HG03460 (cell line): ENCODE measurements at regions not wholly inside any gene's neighbourhood (a gene's known extent, or its start where the extent isn't known, plus 50 kb on each side); places are given as distances from the start of the nearest gene placed in this dataset.
A peak's percentile ranks its signal among the peaks of the same experiment; 100 is the strongest.
"Not testable (repeated sequence)": the region's sequence is repeated elsewhere in the genome, so short reads cannot be mapped to it uniquely, and the experiment has no call there.

ENCODE experiments used
- ATAC-seq: cut with Tn5 transposase; IDR thresholded peaks from one replicate; pipeline ENCODE4 v1.9.1; 2021; ENCODE audit not compliant: unreplicated experiment

DNA sequence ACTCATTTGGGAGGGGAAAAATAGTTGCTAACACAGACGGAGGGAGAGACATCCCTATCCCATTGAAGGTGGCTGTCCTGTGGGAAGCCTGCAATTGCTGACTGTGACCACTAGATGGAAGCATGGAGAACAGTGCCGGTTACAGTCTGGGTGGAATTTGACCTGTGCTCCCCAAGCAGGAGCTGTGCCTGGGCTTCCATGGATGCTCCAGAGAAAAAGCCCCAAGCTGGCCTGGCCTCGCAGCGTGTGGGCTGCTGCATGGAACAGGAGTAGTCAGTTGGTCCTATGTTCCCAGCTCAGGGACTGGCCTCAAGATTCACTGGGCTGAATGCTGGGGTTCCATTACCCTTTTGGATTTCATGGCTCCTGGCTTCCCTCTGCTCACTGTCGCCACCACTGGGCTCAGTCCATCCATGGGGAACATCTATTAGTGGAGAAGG is 116.3 kb upstream of the CHD6 start:
- ATAC-seq: no peak

DNA sequence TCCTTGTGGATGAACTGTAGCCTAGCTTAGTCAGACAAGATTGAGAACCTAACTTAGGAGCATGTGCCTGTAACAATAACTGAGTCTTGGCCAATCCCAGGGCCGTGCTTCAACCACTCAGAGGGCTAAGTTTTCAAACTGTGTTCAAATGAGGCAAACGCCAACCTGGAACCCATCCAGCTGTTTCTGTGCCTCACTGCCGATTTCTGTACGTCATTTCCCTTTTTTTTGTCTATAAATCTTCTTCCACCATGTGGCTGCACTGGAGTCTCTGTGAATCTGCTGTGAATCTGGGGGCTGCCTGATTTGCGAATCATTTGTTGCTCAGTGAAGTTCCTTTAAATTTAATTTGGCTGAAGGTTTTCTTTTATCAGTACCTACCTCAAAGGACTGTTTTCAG is 115.0 kb upstream of the CHD6 start:
- ATAC-seq: no peak

DNA sequence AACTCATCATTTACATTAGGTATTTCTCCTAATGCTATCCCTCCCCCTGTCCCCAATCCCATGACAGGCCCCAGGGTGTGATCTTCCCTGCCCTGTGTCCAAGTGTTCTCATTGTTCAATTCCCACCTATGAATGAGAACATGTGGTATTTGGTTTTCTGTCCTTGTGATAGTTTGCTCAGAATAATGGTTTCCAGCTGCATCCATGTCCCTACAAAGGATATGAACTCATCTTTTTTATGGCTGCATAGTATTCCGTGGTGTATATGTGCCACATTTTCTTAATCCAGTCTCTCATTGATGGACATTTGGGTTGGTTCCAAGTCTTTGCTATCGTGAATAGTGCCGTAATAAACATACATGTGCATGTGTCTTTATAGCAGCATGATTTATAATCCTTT is 113.0 kb upstream of the CHD6 start:
- not testable (repeated sequence) for ATAC-seq

DNA sequence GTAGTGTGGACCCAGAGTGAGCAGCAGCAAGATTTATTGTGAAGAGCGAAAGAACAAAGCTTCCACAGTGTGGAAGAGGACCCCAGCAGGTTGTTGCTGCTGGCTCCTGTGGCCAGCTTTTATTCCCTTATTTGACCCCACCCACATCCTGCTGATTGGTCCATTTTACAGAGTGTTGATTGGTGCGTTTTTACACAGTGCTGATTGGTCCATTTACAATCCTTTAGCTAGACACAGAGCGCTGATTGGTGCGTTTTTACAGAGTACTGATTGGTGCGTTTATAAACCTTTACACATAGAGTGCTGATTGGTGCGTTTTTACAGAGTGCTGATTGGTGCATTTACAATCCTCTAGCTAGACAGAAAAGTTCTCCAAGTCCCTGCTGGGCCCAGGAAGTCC is 109.5 kb upstream of the CHD6 start:
- not testable (repeated sequence) for ATAC-seq

DNA sequence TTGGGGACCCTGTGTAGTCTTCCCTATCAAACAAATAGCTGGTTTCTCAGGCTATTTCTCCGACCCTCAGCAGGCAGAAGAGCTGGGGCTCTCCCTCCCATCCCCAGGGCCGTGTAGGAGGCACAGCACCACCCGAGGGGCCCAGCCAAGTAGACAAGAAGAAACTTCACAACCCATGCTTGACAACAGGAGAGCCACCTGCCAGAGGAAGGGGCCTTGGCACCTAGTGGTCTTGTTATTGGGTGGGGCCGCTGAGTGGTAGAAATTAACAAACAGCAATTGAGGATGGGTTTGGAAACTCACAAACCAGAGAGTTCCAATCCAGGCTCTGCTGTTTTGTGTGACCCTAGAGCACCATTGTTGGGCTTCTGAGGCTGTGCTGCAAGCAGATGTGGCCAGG is 108.5 kb upstream of the CHD6 start:
- ATAC-seq: no peak

DNA sequence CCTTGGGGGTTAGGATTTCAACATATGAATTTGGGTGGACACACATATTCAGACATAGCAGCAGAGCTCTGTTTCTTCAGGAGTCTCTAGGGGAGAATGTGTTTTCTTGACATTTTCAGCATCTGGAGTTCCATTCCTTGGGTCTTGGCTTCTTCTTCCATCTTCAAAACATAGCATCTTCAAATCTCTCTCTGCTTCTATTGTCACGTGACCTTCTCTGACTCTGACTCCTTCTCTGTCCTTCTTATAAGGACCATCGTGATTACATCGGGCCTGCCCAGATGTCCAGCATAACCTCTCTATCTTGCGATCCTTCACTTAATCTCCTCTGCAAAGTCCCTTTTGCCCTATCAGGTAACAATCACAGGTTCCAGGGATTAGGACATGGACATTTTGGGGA is 101.0 kb upstream of the CHD6 start:
- ATAC-seq: no peak

DNA sequence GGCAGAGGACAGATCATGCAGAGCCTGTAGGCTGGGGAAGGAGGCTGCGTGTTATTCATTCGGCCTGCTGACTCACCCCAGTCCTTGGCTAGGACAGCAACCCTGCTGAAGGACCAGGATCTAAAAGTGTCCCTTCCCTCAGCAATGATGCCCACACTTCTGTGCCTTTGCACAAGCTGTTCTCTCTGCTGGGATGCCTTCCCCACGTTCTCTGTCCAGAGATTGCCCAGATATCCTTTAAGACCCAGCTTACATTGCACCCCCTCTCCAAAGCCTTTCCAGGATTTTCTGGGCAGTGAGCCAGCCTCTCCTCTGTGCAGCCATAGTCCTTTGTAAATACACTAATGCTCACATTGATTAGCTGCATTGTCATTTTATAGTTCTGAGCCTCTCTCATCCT is 99.3 kb upstream of the CHD6 start:
- ATAC-seq: no peak

DNA sequence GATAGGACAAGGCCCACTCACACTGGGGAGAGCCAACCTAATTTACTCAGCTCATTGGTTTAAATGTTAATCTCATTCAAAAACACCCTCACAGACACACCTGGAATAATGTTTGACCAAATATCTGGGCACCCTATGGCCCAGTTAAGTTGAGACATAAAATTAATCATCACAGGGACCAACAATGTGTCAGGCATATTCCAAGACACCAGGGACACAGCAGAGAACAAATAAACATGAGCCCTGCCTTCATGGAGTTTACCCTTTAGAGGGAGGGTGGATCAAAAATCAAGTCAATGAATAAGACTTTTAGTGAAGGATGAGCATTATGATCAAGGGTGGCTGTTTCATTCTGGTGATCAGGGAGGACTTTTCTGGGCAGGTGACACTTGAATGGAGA is 98.7 kb upstream of the CHD6 start:
- ATAC-seq: no peak

DNA sequence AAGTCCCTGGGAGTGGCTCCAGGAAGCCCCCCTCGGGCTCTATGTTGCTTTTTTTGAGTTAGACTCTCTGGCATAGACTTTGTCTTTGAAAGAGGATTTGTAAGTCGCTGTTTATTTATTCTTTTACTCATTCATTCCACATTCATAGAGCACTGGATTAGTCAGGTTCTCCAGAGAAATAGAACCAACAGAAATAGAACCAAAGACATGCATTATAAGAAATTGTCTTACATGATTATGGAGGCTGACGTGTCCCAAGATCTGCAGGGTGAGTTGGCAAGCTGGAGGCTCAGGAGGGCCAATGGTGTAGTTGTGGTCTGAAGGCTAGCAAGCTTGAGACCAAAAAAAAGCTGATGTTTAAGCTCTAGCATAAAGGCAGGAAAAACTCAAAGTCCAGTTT is 98.3 kb upstream of the CHD6 start:
- ATAC-seq: no peak

DNA sequence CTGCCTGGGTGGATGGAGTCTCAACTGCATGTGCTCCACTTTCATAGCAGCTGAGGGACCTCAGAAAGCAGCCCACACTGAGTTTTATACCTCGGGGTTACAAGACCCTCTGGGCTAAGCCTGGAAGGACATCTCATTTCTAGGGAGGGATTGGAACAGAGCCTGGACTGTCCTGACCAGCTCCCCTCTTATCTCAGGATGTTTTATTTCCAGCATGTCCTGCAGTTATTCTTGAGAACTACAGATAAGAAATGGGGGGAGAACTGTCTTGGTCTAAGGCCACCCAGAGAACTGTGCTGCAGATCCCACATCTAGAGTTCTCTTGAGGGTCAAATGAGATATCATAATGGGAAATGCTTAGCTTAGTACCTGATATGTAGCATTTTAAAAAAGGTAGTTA is 97.3 kb upstream of the CHD6 start:
- no peak for ATAC-seq

DNA sequence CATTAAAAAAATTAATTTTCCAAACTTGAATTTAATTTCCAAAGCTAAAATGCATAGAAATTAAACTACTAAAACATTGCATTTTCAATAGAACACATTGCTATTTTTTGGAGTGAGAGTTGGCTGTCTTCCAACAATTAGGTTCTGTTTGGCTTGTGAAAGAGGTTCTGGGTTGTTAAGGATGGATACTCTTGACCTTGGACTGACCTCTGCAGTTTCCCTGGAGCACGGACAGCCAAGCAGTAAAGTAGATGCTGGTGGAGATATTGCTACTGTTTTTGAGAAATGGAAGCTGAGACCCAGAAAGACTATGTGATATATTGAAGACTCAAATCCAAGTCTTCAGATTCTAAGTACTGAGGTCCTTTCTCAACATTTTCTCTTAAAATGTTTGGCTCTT is 95.9 kb upstream of the CHD6 start:
- no peak for ATAC-seq

DNA sequence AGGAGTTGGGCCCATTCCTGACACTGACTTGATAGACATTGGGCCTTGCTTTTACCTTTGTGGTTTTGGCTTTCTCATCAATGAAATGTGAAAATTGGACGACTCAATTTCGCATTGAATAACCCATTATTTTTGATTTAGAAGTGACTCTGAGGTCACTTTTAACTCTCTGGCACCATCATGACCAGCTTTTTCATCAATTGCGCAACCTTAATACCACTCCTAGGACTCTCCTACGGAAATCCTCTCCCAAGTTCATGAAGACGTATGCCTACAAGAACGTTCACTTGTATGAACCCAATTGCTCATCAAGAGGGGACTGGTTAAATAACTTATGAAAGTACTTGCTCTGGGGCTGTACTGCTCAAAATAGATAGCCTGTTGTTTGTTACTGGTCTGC is 86.7 kb upstream of the CHD6 start:
- ATAC-seq: no peak

DNA sequence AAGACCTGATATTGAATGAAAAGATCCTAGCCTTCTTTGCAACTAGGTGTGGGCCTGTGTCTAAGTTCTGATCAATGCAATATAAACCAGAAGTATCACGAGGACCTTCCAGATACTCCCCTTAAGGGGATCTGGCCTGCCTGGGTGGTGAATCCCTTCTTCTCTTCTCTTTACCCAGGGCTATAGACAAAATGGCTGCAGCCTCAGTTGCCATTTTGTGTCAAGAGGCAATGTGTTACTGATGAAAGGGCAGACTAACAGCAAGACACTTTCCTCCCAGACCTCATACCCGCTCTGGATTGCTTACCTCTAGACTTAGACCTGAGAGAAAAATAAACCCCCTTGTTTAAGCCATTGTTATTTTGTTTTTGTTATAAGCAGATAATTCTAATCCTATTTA is 84.5 kb upstream of the CHD6 start:
- ATAC-seq: no peak

DNA sequence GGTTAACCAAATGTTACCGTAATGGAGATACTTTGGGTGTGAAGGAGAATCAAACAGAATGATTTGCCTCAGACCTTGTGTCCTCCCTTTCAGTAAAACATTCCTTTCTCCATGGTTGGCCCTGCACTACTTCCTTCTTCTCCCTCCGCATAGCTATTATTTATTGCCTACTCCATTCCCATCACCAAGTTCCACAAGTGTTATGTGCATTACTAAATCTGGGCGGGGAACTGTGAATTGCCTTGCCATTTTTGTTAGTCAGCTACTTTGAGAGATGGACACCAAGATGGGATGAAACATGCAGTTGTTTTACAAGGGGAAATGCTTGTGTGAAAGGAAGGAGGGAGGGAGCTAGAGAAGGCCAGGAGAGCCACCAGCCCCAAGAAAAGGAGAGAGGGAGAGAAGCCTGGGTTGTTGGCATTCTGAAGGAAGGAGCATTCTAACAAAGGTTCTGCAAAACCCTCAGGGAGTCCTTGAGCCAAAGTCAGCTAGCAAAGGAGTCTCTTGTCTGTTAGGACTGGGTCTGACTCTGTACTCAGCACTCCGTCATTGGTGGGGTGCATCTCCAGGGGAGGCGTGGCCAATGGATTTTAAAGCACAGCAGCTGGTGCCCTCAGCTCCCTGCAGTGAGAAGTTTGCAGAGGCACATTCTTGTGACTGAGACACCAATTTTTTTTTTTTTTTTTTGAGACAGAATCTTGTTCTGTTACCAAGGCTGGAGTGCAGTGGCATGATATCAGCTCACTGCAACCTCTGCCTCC is 83.6 kb upstream of the CHD6 start:
- ATAC-seq: no peak

DNA sequence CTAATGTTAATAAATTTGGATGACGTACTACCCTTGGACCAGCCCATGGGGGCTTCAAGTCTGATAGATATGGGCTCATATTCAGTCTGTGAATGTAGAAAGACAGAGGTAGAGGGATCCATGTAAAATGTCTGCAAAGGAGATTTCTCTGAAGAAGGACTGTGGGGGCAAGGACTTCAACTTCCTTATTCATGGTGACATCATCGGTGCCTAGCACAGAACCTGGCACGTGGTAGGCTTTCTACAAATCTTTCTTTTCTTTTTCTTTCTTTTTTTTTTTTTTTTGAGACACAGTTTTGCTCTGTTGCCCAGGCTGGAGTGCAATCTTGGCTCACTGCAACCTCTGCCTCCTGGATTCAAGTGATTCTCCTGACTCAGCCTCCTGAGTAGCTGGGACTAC is 81.5 kb upstream of the CHD6 start:
- not testable (repeated sequence) for ATAC-seq

DNA sequence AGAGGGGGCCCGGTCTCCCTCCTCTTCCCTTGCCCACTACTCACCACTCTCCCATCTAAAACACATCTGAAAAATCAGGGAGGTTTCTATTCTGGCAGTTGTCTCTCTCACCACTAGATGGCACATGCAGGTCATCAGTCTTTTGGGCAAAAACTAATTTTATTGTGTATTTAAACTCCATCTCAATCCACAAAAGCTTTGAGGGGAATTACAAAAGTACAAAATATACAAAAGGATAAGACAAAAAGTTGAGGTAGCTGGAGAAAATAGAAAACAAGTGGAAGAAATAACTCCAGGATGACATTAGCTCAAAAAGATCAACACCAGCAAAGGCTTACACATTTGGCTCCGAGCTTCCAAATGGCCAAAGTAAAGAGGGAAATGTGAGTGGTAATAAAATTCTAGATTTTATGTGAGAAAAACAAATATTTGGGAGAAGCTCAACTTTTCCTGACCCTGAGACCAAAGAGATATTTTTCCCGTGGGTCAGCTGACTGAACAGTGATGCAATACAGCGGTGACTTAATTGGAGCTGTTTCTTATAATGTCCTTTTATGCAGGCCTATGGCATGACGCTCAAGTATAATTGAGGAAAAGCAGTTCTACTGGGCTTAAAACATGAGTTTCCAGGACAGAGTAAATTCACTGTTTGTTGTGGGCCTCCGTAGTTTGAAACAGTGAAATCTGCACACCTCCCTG is 79.8 kb upstream of the CHD6 start:
- ATAC-seq: no peak

DNA sequence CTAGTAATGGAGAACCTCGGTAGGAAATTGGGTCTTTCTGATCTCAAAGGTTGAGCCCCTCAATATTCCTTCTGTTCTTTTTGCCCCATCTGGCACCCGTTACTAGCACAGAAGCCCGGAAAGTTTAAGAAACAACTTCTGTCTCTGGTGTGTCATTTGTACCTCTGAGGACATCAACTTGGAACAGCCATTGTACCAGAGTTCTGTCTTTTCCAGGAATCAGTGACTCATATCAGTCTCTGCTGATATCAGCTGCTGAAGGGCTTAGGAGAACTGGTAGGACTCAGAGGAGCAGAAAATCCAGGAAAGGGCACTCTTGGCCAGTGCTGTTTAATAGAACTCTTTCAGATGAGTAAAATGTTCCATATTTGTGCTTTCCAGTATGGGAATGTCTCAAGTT is 78.3 kb upstream of the CHD6 start:
- ATAC-seq: no peak

DNA sequence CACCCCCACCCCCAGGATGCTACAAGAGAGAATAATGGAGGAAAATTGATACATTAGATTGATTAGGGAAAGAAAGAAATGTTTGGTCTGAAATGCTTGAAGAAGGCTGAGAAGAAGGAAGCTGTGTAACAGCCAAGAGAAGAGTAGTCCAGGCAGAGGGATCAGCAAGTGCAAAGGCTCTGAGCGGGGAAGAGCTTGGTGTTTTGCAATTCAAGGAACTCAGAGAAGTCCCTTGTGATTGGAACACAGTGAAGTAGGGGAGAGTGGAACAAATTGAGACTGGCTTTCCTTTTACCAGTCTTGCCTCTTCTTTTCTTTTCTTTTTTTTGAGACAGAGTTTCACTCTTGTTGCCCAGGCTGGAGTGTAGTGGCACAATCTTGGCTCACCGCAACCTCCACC is 76.6 kb upstream of the CHD6 start:
- no peak for ATAC-seq

DNA sequence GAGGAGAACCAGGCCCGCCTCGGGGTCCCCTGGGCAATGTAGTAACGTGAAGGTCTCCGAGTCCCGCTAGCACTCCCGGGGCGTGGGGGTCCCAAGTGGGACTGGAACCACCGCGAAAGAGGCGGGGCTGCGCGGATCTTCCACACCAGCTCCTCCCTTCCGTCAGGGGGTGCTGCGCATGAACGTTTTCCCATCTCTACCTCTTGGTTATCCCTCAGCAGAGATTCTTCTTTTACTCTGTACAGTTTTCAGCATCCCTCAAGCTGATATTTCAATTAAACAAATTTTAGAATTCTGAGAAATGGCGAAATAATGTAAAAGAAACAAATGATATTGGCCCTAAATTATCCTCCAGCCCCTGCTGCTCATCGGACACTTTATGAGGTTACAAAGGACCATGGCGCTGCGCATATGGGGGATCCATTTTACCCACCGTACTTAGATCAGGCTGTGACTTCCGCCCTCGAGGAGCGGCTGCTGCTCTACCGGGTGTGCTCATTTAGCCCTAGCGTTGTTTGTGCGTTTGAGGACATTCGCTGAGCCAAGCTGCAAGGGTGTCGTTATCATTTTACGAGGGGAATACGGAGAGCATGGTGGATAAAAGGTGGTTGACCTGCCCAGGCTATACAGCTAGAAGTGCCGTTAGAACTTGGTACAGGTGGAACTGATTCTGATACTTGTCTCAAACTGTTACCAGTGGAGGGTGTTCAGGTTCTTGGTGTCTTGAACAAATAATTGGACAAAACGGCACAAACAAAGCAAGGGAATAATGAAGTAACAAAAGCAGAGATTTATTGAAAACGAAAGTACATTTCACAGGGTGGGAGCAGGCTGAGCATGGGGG is 75.2 kb upstream of the CHD6 start:
- ATAC-seq: peak; percentile 89

DNA sequence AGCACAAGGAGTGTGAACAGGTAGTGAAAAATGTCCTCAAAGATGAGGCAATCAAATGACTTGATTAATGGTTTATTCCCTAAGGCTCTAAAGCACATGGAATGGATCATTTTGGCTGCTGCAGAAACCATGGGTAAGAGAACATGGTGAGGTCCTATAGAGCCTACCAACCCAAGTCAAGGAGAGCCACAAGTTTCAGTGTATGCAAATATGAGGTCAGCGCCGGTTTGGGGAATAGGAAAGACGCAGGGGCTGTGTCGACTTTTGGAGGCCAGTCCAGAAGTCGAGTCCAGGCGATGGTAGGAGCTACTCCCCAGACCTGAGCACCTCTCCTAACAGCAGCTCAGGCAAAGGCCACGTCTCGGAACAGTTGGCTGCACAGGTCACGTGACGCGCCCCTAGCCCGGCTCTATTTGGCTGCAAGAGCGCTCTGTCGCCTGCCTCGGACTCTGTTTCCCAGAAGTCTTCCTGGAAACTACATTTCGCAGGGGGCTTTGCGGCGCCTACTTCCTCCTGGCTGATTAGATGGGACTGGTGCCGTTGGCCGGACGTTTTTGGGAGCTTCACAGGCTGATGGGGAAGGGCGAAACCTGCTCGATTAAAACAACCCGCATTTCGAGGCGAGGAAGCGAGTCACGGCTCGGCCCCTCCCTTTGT is 74.4 kb upstream of the CHD6 start:
- peak; percentile 46 for ATAC-seq

DNA sequence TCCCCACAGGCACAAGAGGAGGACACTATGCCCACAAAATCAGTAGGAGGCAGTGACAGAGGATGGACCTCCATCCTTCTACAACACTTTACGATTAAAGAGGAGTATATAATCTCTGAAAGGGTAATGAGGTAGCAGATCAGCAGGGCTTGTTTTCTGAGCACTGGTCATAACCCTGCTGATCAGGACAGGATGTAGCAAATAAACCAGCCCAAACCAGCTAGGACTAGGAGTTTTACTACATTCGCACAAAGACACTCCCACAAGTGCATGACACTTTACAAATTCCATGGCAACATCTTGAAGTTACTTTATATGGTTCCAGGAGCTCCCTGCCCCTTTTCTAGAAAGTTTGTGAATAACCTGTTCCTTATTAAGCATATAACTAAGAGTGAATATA is 73.3 kb upstream of the CHD6 start:
- ATAC-seq: no peak
